Activated CD8-positive, alpha-beta memory T cell treated with anti-CD3 and anti-CD28 coated beads, Interleukin-2, amount 10 ng/mL, durations not matched to agents 7 days and 5 days (primary cell): ENCODE measurements at regions not wholly inside any gene's neighbourhood (a gene's known extent, or its start where the extent isn't known, plus 50 kb on each side); places are given as distances from the start of the nearest gene placed in this dataset.
"Not testable (repeated sequence)": the region's sequence is repeated elsewhere in the genome, so short reads cannot be mapped to it uniquely, and the experiment has no call there.

ENCODE experiments used
- ATAC-seq: fragments of 150-1000 bp; cut with Tn5 transposase; one replicate; pipeline ENCODE4 v1.10.0; 2021; ENCODE audit warnings: moderate library complexity
- CTCF ChIA-PET: fragments of 350-600 bp; sonication (Branson Sonifier 250); formaldehyde crosslinking; loops from one replicate; lab custom pipeline; 2021; ENCODE audit warnings: antibody characterized with exemption; lab: Charles Lee
- DNase-seq: peaks from one replicate; pipeline ENCODE4 v3.0.0-alpha.2; 2020
- H3K27ac Mint-ChIP-seq: one replicate; pipeline ENCODE4 v1.8.0; 2021; ENCODE audit warnings: mild to moderate bottlenecking, mixed read lengths
- H3K27me3 Mint-ChIP-seq: one replicate; pipeline ENCODE4 v1.8.0; 2021; ENCODE audit warnings: mixed read lengths
- H3K36me3 Mint-ChIP-seq: one replicate; pipeline ENCODE4 v1.8.0; 2021; ENCODE audit warnings: mild to moderate bottlenecking, mixed read lengths
- H3K4me1 Mint-ChIP-seq: one replicate; pipeline ENCODE4 v1.8.0; 2021; ENCODE audit warnings: mixed read lengths
- H3K4me3 Mint-ChIP-seq: one replicate; pipeline ENCODE4 v1.8.0; 2021; ENCODE audit warnings: mild to moderate bottlenecking, moderate library complexity, mixed read lengths
- H3K9me3 Mint-ChIP-seq: one replicate; pipeline ENCODE4 v1.8.0; 2022; ENCODE audit warnings: low read depth, mixed read lengths

- Mint-ChIP-seq H3K27me3 (no peaks in the 10 kb centered on the region), H3K4me1 (no peaks in the 10 kb centered on the region), H3K9me3 (peaks cover under 1% of the 10 kb centered on the region), H3K4me3 (no peak overlapping the region), H3K27ac (no peak overlapping the region), H3K36me3 (no peaks in the 10 kb centered on the region)
- DNase-seq (no peak), ATAC-seq (no peak)
- CTCF ChIA-PET = no interaction called here
Measured at GRCh38 chr6:153984811-153985210, 54.2 kb upstream of the OPRM1 start.

DNA sequence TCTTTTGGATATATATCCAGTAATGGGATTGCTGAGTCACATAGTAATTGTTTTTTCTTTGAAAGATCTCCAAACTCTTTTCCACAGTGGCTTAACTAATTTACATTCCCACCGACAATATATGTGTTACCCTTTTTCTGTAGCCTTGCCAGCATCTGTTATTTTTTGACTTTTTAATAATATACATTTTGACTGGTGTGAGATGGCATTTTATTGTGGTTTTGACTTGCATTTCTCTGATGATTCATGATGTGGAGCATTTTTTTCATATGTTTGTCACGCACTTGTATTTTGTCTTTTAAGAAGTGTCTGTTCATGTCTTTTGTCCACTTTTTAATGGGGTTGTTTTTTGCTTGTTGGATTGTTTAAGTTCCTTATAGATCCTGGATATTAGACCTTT, 58.9 kb upstream of the OPRM1 start:
- no peak for DNase-seq
- CTCF ChIA-PET = no interaction called here
- Mint-ChIP-seq H3K4me1 (no peaks in the 10 kb centered on the region), H3K9me3 (peaks cover 3% of the 10 kb centered on the region), H3K27ac (no peak overlapping the region), H3K27me3 (no peaks in the 10 kb centered on the region), H3K36me3 (no peaks in the 10 kb centered on the region), H3K4me3 (no peak overlapping the region)
- no peak for ATAC-seq

DNA sequence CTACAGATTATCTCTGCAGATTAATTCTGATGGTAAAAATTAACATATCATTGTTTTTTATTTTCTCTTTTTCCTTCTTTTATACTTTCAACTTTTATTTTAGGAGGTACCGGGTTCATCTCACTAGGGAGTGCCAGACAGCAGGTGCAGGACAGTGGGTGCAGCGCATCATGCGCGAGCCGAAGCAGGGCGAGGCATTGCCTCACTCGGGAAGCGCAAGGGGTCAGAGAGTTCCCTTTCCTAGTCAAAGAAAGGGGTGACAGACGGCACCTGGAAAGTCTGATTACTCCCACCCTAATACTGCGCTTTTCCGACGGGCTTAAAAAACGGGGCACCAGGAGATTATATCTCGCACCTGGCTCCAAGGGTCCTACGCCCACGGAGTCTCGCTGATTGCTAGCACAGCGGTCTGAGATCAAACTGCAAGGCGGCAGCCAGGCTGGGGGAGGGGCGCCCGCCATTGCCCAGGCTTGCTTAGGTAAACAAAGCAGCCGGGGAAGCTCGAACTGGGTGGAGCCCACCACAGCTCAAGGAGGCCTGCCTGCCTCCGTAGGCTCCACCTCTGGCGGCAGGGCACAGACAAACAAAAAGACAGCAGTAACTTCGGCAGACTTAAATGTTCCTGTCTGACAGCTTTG, 60.0 kb upstream of the OPRM1 start:
- H3K4me1 Mint-ChIP-seq, H3K27ac Mint-ChIP-seq, H3K27me3 Mint-ChIP-seq, CTCF ChIA-PET, H3K36me3 Mint-ChIP-seq, DNase-seq, ATAC-seq, H3K4me3 Mint-ChIP-seq, H3K9me3 Mint-ChIP-seq: not testable (repeated sequence)

GRCh38 chr6:153976921-153977693, 61.9 kb upstream of the OPRM1 start:
- no peaks in the 10 kb centered on the region for H3K36me3 Mint-ChIP-seq
- H3K27ac Mint-ChIP-seq = no peak overlapping the region
- ATAC-seq = no peak
- H3K27me3 Mint-ChIP-seq = no peaks in the 10 kb centered on the region
- no peak for DNase-seq
- CTCF ChIA-PET = no interaction called here
- H3K9me3 Mint-ChIP-seq = peaks cover 3% of the 10 kb centered on the region
- no peaks in the 10 kb centered on the region for H3K4me1 Mint-ChIP-seq
- H3K4me3 Mint-ChIP-seq = no peak overlapping the region

GRCh38 chr6:153966001-153966400, 73.0 kb upstream of the OPRM1 start:
- no peaks in the 10 kb centered on the region for H3K27me3 Mint-ChIP-seq
- ATAC-seq (no peak), DNase-seq (no peak)
- CTCF ChIA-PET = no interaction called here
- no peaks in the 10 kb centered on the region for H3K4me1 Mint-ChIP-seq
- no peaks in the 10 kb centered on the region for H3K9me3 Mint-ChIP-seq
- no peak overlapping the region for H3K4me3 Mint-ChIP-seq
- no peak overlapping the region for H3K27ac Mint-ChIP-seq
- H3K36me3 Mint-ChIP-seq = no peaks in the 10 kb centered on the region

- Mint-ChIP-seq H3K9me3 (no peaks in the 10 kb centered on the region), H3K4me3 (no peak overlapping the region), H3K4me1 (no peaks in the 10 kb centered on the region), H3K36me3 (no peaks in the 10 kb centered on the region), H3K27ac (no peak overlapping the region), H3K27me3 (no peaks in the 10 kb centered on the region)
- DNase-seq (no peak), ATAC-seq (no peak)
- CTCF ChIA-PET = no interaction called here
Measured at GRCh38 chr6:153963352-153963751, 75.7 kb upstream of the OPRM1 start.

- no peaks in the 10 kb centered on the region for H3K9me3 Mint-ChIP-seq
- H3K27ac Mint-ChIP-seq = no peak overlapping the region
- CTCF ChIA-PET = no interaction called here
- no peak overlapping the region for H3K4me3 Mint-ChIP-seq
- no peaks in the 10 kb centered on the region for H3K4me1 Mint-ChIP-seq
- ATAC-seq = no peak
- H3K36me3 Mint-ChIP-seq = no peaks in the 10 kb centered on the region
- H3K27me3 Mint-ChIP-seq = no peaks in the 10 kb centered on the region
- no peak for DNase-seq
Measured at GRCh38 chr6:153962555-153962954, 76.5 kb upstream of the OPRM1 start.

DNA sequence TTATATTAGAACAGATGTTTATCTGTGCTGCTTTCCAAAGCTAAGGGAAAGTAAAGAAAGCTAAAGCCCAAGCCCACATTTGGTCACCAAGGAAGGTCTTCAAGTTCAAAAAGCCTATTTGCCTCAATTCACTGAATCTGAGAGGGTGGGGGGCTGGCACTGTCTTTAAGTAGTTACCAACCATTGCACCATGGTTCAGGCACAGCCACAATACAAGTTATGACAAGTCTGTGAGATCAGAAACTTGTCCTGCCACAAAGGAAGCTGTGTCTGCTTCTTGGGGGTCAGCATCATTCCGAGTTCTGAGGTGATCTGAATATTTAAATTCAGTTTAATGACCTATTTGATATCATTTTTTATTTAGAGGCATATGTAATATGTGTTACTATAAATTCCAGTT, 78.3 kb upstream of the OPRM1 start:
- no peak overlapping the region for H3K4me3 Mint-ChIP-seq
- DNase-seq (no peak), ATAC-seq (no peak)
- H3K9me3 Mint-ChIP-seq = no peaks in the 10 kb centered on the region
- CTCF ChIA-PET = no interaction called here
- no peaks in the 10 kb centered on the region for H3K36me3 Mint-ChIP-seq
- no peaks in the 10 kb centered on the region for H3K4me1 Mint-ChIP-seq
- H3K27ac Mint-ChIP-seq = no peak overlapping the region
- no peaks in the 10 kb centered on the region for H3K27me3 Mint-ChIP-seq

DNA sequence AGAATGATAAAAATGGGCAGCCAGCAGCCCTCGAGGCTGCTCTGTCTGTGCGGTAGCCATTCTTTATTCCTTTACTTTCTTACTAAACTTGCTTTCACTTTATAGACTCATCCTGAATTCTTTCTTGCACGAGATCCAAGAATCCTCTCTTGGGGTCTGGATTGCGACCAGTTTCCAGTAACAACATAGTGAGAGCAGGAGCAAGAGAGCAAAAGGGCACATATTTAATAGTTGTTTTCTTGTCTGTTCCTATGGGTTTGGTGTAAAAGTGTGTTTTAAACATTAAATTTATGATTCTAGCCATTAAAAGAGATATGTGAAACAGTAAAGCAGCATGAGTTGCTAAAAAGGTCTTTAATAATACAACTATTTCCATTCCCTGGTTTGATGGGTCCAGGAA, 78.8 kb upstream of the OPRM1 start:
- CTCF ChIA-PET = no interaction called here

DNA sequence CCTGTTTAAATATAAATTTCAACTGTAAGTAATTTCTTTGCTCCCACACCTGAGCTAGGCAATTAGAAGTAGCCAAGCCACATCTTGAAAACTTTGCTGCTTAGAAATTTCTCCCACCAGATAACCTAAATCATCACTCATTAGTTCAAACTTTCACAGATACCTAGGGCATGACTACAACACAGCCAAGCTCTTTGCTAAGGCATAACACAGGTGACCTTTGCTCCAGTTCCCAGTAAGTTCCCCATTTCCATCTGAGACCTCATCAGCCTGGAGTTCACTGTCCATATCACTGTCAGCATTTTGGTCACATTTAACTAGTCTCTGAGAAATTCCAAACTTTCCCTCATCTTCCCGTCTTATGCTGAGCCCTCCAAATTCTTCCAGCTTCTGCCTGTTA, 79.8 kb upstream of the OPRM1 start:
- ATAC-seq = no peak
- Mint-ChIP-seq H3K4me1 (no peaks in the 10 kb centered on the region), H3K27ac (no peak overlapping the region), H3K9me3 (no peaks in the 10 kb centered on the region), H3K36me3 (no peaks in the 10 kb centered on the region), H3K4me3 (no peak overlapping the region), H3K27me3 (no peaks in the 10 kb centered on the region)
- no peak for DNase-seq
- CTCF ChIA-PET = no interaction called here

More for the DNA sequence above, 78.8 kb upstream of the OPRM1 start:
- Mint-ChIP-seq H3K36me3 (no peaks in the 10 kb centered on the region), H3K4me3 (no peak overlapping the region), H3K4me1 (no peaks in the 10 kb centered on the region), H3K27me3 (no peaks in the 10 kb centered on the region), H3K27ac (no peak overlapping the region), H3K9me3 (no peaks in the 10 kb centered on the region)
- DNase-seq (no peak), ATAC-seq (no peak)

DNA sequence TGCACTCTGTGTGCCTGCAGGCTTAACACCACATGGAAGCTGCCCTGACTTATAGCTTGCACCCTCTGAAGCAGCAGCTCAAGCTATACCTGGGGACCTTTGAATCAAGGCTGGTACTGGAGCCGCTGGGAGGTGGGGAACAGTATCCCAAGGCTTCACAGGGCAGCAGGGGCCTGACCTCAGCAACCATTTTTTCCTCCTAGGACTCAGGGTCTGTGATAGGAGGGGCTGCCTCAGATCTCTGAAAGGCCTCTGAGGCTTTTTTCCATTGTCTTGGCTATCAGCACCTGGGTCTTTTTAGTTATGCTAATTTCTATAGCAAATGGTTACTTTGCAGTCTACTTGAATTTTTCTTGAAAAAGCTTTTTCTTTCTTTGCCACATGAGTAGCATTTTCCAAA, 80.2 kb upstream of the OPRM1 start:
- Mint-ChIP-seq H3K9me3 (no peaks in the 10 kb centered on the region), H3K27me3 (no peaks in the 10 kb centered on the region), H3K4me3 (no peak overlapping the region), H3K4me1 (no peaks in the 10 kb centered on the region), H3K27ac (no peak overlapping the region), H3K36me3 (no peaks in the 10 kb centered on the region)
- CTCF ChIA-PET = no interaction called here
- DNase-seq (no peak), ATAC-seq (no peak)

- H3K27ac Mint-ChIP-seq = no peak overlapping the region
- CTCF ChIA-PET = no interaction called here
- H3K36me3 Mint-ChIP-seq = no peaks in the 10 kb centered on the region
- no peak overlapping the region for H3K4me3 Mint-ChIP-seq
- H3K9me3 Mint-ChIP-seq = no peaks in the 10 kb centered on the region
- H3K27me3 Mint-ChIP-seq = no peaks in the 10 kb centered on the region
- H3K4me1 Mint-ChIP-seq = no peaks in the 10 kb centered on the region
- DNase-seq (no peak), ATAC-seq (no peak)
Measured at GRCh38 chr6:153957394-153957793, 81.6 kb upstream of the OPRM1 start.

GRCh38 chr6:153956808-153957207, 82.2 kb upstream of the OPRM1 start:
- no peaks in the 10 kb centered on the region for H3K4me1 Mint-ChIP-seq
- no peaks in the 10 kb centered on the region for H3K27me3 Mint-ChIP-seq
- no peaks in the 10 kb centered on the region for H3K9me3 Mint-ChIP-seq
- no peak for ATAC-seq
- H3K36me3 Mint-ChIP-seq = no peaks in the 10 kb centered on the region
- no peak overlapping the region for H3K27ac Mint-ChIP-seq
- no peak for DNase-seq
- no peak overlapping the region for H3K4me3 Mint-ChIP-seq
- CTCF ChIA-PET = no interaction called here

DNA sequence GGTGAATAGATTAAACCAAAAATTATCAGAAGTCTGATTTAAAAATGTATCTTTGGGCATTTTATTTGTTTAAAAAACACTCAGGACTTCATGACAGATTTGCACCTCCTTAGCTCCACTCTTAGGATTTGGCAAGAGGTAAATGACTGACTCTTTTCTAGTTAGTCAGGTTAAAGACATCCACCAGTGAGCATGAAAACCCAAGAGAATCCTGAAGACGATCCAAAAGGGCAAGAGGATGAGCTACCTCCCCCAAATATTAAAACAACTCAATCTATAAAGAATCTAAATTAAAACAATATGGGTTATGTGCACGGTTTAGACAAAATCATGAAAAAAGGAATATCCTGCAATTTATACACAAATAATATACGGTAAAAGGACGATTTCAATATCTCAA, 89.4 kb upstream of the OPRM1 start:
- Mint-ChIP-seq H3K27ac (no peak overlapping the region), H3K27me3 (no peaks in the 10 kb centered on the region), H3K9me3 (no peaks in the 10 kb centered on the region), H3K4me1 (no peaks in the 10 kb centered on the region), H3K4me3 (no peak overlapping the region), H3K36me3 (no peaks in the 10 kb centered on the region)
- no peak for DNase-seq
- CTCF ChIA-PET = no interaction called here
- no peak for ATAC-seq
